ENCODE measurements at regions not wholly inside any gene's neighbourhood (a gene's known extent, or its start where the extent isn't known, plus 50 kb on each side); places are given as distances from the start of the nearest gene placed in this dataset.
A peak's percentile ranks its signal among the peaks of the same experiment; 100 is the strongest.

GRCh38 chr3:86743233-86743632 lies 247.7 kb downstream of the VGLL3 start:
- no peak for DNase-seq
- intact Hi-C loops (cut with DNase I): no loop called here

GRCh38 chr3:86740751-86741150 lies 250.2 kb downstream of the VGLL3 start:
- DNase-seq: no peak
- intact Hi-C loops (cut with DNase I): no loop called here

- intact Hi-C loops (cut with DNase I): no loop called here
- no peak for DNase-seq
Measured at GRCh38 chr3:86739244-86739643, 251.7 kb downstream of the VGLL3 start.

GRCh38 chr3:86738684-86739083 lies 252.3 kb downstream of the VGLL3 start:
- no peak for DNase-seq
- intact Hi-C loops (cut with DNase I): no loop called here

GRCh38 chr3:86737517-86737916 lies 253.4 kb downstream of the VGLL3 start:
- no peak for DNase-seq
- intact Hi-C loops (cut with DNase I): no loop called here

- intact Hi-C loops (cut with DNase I): no loop called here
- DNase-seq: no peak
Measured at GRCh38 chr3:86733257-86733656, 257.7 kb downstream of the VGLL3 start.

- DNase-seq: no peak
- intact Hi-C loops (cut with DNase I): no loop called here
Measured at GRCh38 chr3:86731501-86731901, 259.4 kb downstream of the VGLL3 start.

- intact Hi-C loops (cut with DNase I): no loop called here
Measured at GRCh38 chr3:86723433-86723832, 267.5 kb downstream of the VGLL3 start.

GRCh38 chr3:86711634-86712033 lies 279.3 kb downstream of the VGLL3 start:
- intact Hi-C loops (cut with DNase I): no loop called here
- DNase-seq: no peak

More at GRCh38 chr3:86723433-86723832, 267.5 kb downstream of the VGLL3 start:
- DNase-seq: no peak

GRCh38 chr3:86708893-86709292 lies 282.1 kb downstream of the VGLL3 start:
- intact Hi-C loops (cut with DNase I): no loop called here
- no peak for DNase-seq

- no peak for DNase-seq
Measured at GRCh38 chr3:86702381-86702958, 288.5 kb downstream of the VGLL3 start.

GRCh38 chr3:86695752-86696151 lies 295.2 kb downstream of the VGLL3 start:
- DNase-seq: no peak
- intact Hi-C loops (cut with DNase I): no loop called here

More at GRCh38 chr3:86702381-86702958, 288.5 kb downstream of the VGLL3 start:
- intact Hi-C loops (cut with DNase I): no loop called here

- intact Hi-C loops (cut with DNase I): no loop called here
- DNase-seq: no peak
Measured at GRCh38 chr3:86673991-86674390, 317.0 kb downstream of the VGLL3 start.

GRCh38 chr3:86661817-86662216 lies 329.1 kb downstream of the VGLL3 start:
- intact Hi-C loops (cut with DNase I): no loop called here
- DNase-seq: no peak

- no peak for DNase-seq
- intact Hi-C loops (cut with DNase I): no loop called here
Measured at GRCh38 chr3:86658876-86659275, 332.1 kb downstream of the VGLL3 start.

GRCh38 chr3:86654806-86655460 lies 336.0 kb downstream of the VGLL3 start:
- no peak for DNase-seq
- intact Hi-C loops (cut with DNase I): no loop called here

GRCh38 chr3:86653661-86654205 lies 337.2 kb downstream of the VGLL3 start:
- intact Hi-C loops (cut with DNase I): no loop called here
- peak in 7 of 42 donors; percentile 0 to 38 (median 10) for DNase-seq

GRCh38 chr3:86648087-86648486 lies 342.9 kb downstream of the VGLL3 start:
- intact Hi-C loops (cut with DNase I): no loop called here
- DNase-seq: no peak

GRCh38 chr3:86645756-86646155 lies 345.2 kb downstream of the VGLL3 start:
- no peak for DNase-seq
- intact Hi-C loops (cut with DNase I): no loop called here

GRCh38 chr3:86634361-86634760 lies 356.6 kb downstream of the VGLL3 start:
- DNase-seq: no peak
- intact Hi-C loops (cut with DNase I): no loop called here

- DNase-seq: no peak
- intact Hi-C loops (cut with DNase I): no loop called here
Measured at GRCh38 chr3:86629511-86629910, 361.4 kb downstream of the VGLL3 start.
